ENCODE measurements at regions not wholly inside any gene's neighbourhood (a gene's known extent, or its start where the extent isn't known, plus 50 kb on each side); places are given as distances from the start of the nearest gene placed in this dataset.

DNA sequence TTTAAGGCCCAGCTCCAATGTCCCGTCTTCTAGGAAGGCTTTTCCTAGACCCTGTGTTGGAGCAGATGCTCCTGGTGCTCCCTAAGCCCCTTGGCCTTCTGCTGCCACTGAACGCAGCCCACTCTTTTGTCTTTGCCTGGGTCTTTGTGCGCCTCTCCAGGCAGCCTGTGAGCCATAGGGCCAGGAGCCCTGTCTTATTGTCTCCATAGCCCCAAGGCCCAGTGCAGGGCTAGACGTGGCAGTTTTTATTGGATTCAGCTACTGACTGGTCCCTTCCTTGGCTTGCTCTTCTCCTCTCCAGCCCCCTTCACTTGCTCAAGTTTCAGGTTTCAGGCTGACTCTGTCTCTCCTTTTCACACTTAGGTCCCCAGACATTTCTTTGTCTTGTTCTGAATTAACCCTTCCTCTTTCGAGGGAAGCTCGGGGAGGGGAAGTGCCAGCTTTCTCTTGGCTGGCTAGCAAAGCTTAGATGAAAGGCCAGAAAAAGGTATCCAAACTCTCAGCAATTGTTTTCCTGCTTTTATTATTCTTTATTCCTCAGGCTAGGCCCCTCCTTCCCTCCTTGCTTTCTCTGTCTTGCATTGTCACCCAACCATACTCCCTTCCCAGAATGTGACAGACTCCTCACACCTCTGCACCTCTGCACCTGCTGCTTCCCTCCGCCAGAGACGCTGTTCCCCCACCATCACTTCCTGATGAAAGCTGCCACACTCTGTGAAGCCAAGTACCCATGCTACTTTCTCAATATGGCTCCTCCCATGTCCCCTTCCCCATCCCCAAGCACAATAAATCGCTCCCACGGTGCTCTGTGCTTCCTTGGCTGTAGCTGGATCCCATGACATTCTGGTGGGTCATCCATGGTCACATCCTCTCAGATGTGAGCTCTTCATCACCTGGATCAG, 101.6 kb upstream of the CPEB4 start (continued):
- TF ChIP-seq ZNF830 (CRISPR knock-in tag; IDR thresholded peaks at IDR 0.05) (no peak), ZNF134 (CRISPR knock-in tag; conservative IDR thresholded peaks at IDR 0.05) (no peak), POLR2B (IDR thresholded peaks at IDR 0.05; ENCODE audit: low read depth, partially characterized antibody) (no peak), SMARCA5 (IDR thresholded peaks at IDR 0.05) (no peak), ZNF143 (CRISPR knock-in tag; IDR thresholded peaks at IDR 0.05) (no peak), KLF16 (IDR thresholded peaks at IDR 0.05) (no peak; the same call in 1 of the 2 replicates), MTA3 (IDR thresholded peaks at IDR 0.05; ENCODE audit: borderline replicate concordance) (no peak), KLF13 (tag; IDR thresholded peaks at IDR 0.05; ENCODE audit: borderline replicate concordance, low read depth) (no peak), POU5F1 (IDR thresholded peaks at IDR 0.05; ENCODE audit: borderline replicate concordance, low read depth, low read length, partially characterized antibody) (no peak)
- TF ChIP-seq, protein P1, sequence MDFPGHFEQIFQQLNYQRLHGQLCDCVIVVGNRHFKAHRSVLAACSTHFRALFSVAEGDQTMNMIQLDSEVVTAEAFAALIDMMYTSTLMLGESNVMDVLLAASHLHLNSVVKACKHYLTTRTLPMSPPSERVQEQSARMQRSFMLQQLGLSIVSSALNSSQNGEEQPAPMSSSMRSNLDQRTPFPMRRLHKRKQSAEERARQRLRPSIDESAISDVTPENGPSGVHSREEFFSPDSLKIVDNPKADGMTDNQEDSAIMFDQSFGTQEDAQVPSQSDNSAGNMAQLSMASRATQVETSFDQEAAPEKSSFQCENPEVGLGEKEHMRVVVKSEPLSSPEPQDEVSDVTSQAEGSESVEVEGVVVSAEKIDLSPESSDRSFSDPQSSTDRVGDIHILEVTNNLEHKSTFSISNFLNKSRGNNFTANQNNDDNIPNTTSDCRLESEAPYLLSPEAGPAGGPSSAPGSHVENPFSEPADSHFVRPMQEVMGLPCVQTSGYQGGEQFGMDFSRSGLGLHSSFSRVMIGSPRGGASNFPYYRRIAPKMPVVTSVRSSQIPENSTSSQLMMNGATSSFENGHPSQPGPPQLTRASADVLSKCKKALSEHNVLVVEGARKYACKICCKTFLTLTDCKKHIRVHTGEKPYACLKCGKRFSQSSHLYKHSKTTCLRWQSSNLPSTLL (IDR thresholded peaks at IDR 0.05), result no peak

Data from K562 (cell line).